ENCODE measurements at regions not wholly inside any gene's neighbourhood (a gene's known extent, or its start where the extent isn't known, plus 50 kb on each side); places are given as distances from the start of the nearest gene placed in this dataset.

DNA sequence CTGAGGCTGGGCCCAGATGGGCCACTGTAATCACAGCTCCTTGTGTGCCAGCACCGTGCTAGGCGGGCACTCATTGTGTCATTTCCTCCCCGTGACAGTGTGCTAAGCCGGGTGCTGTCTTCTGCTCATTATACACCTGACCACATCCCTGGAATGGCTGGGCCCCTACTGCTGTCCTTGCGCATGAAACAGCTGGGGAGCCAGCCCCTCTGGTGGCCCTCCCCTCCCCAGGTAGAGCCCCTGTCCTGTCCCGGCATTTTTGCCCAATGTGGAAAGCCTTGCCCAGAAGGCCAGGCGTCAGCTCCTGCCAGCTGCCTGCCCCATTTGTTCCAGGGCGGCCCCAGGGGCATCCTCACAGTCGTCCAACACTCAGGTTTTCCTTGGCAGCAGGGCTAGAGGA lies 107.4 kb upstream of the CASZ1 start:
- H3F3A ChIP-seq (ENCODE audit: insufficient read depth, low read length, poor library complexity, severe bottlenecking), result no peaks in the 10 kb centered on the region
- no peak overlapping the region for H3K4me2 ChIP-seq (ENCODE audit: low read length)
- H3K79me2 ChIP-seq (replicated peaks; ENCODE audit: insufficient read depth, low read length), result no peaks in the 10 kb centered on the region
- H4K20me1 ChIP-seq (ENCODE audit: insufficient read depth), result no peaks in the 10 kb centered on the region
- H3K36me3 ChIP-seq (ENCODE audit: insufficient read depth, low read length), result no peaks in the 10 kb centered on the region
- no peak overlapping the region for H3K4me3 ChIP-seq (ENCODE audit: low read length)
- no peak overlapping the region for H3K9ac ChIP-seq (ENCODE audit: low read length)
- H2AFZ ChIP-seq (ENCODE audit: low read depth, low read length), result no peak overlapping the region
- no peak overlapping the region for H3K27ac ChIP-seq (ENCODE audit: low read length)
- H3K9me3 ChIP-seq (ENCODE audit: low read length), result no peaks in the 10 kb centered on the region
- no peaks in the 10 kb centered on the region for H3K27me3 ChIP-seq (ENCODE audit: insufficient read depth, low read depth, low read length)
- H3K9me2 ChIP-seq (ENCODE audit: insufficient read depth, low read length), result no peaks in the 10 kb centered on the region
- TF ChIP-seq EZH2 (IDR thresholded peaks at IDR 0.05; ENCODE audit: borderline replicate concordance, insufficient read depth, low read length, poor library complexity, severe bottlenecking), result no peak
- no peak for TF ChIP-seq SMC3 (conservative IDR thresholded peaks at IDR 0.05; ENCODE audit: poor library complexity)
- TF ChIP-seq RAD21 (conservative IDR thresholded peaks at IDR 0.05), result no peak
- no peak for TF ChIP-seq TAF1 (IDR thresholded peaks at IDR 0.05; ENCODE audit: low read depth)
- TF ChIP-seq, protein P1, sequence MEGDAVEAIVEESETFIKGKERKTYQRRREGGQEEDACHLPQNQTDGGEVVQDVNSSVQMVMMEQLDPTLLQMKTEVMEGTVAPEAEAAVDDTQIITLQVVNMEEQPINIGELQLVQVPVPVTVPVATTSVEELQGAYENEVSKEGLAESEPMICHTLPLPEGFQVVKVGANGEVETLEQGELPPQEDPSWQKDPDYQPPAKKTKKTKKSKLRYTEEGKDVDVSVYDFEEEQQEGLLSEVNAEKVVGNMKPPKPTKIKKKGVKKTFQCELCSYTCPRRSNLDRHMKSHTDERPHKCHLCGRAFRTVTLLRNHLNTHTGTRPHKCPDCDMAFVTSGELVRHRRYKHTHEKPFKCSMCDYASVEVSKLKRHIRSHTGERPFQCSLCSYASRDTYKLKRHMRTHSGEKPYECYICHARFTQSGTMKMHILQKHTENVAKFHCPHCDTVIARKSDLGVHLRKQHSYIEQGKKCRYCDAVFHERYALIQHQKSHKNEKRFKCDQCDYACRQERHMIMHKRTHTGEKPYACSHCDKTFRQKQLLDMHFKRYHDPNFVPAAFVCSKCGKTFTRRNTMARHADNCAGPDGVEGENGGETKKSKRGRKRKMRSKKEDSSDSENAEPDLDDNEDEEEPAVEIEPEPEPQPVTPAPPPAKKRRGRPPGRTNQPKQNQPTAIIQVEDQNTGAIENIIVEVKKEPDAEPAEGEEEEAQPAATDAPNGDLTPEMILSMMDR (IDR thresholded peaks at IDR 0.05; ENCODE audit: poor library complexity, severe bottlenecking), result no peak
- TF ChIP-seq, protein P2, sequence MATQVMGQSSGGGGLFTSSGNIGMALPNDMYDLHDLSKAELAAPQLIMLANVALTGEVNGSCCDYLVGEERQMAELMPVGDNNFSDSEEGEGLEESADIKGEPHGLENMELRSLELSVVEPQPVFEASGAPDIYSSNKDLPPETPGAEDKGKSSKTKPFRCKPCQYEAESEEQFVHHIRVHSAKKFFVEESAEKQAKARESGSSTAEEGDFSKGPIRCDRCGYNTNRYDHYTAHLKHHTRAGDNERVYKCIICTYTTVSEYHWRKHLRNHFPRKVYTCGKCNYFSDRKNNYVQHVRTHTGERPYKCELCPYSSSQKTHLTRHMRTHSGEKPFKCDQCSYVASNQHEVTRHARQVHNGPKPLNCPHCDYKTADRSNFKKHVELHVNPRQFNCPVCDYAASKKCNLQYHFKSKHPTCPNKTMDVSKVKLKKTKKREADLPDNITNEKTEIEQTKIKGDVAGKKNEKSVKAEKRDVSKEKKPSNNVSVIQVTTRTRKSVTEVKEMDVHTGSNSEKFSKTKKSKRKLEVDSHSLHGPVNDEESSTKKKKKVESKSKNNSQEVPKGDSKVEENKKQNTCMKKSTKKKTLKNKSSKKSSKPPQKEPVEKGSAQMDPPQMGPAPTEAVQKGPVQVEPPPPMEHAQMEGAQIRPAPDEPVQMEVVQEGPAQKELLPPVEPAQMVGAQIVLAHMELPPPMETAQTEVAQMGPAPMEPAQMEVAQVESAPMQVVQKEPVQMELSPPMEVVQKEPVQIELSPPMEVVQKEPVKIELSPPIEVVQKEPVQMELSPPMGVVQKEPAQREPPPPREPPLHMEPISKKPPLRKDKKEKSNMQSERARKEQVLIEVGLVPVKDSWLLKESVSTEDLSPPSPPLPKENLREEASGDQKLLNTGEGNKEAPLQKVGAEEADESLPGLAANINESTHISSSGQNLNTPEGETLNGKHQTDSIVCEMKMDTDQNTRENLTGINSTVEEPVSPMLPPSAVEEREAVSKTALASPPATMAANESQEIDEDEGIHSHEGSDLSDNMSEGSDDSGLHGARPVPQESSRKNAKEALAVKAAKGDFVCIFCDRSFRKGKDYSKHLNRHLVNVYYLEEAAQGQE (IDR thresholded peaks at IDR 0.05; ENCODE audit: borderline replicate concordance), result no peak
- no peak for TF ChIP-seq MXI1 (conservative IDR thresholded peaks at IDR 0.05; ENCODE audit: poor library complexity, severe bottlenecking)
- TF ChIP-seq POLR2AphosphoS5 (IDR thresholded peaks at IDR 0.05), result no peak
- TF ChIP-seq EP300 (conservative IDR thresholded peaks at IDR 0.05; ENCODE audit: poor library complexity, severe bottlenecking), result no peak

DNA sequence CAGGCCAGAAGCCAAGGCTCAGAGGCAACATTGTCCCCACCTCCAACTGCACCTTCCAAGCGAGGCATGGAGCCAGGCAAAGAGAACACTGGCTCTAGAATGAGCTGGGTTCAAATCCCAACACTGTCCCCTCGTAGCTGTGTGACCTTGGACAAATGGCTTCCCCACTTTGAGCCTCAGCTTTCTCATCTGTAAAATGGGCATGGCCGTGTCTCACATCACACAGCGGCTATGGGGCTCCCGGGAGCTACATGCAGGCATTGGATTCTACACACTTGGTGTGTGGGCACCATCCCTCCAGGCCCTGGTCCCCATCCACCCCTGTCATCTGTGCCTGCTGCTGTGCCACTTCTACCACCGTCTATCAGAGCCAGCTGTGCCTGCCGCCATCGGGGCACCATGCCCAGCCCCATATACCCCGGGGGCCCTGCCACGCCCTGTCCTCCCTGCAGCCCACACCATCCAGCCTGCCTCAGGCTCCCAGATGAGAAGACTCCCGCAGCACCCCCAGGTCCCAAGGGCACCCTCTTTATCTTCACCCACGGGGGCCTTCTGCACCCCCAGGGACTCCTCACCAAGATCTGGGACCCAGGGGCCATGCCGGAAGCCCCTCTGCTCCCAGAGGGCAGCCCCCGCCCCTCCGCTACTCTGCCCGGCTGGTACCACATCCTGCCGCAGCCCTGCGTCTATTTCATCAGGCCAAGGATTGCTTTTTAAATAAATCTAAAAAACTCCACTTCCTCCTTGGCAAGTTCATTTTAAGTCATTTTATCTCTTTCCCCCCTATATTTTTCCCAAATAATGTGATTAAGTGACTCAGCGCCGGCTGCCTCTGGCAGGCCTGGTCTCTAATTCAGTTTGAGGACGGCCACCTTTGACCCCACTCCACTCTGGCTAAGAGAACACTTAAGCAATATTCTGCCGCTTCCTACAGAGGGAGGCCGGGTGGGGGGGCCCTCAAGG lies 107.8 kb upstream of the TARDBP start:
- Histone ChIP-seq H3K27ac (ENCODE audit: low read length) (no peak overlapping the region), H2AFZ (ENCODE audit: low read depth, low read length) (no peak overlapping the region)

More for the DNA sequence above, 107.8 kb upstream of the TARDBP start:
- Histone ChIP-seq H3F3A (ENCODE audit: insufficient read depth, low read length, poor library complexity, severe bottlenecking) (no peaks in the 10 kb centered on the region), H3K27me3 (ENCODE audit: insufficient read depth, low read depth, low read length) (no peaks in the 10 kb centered on the region), H3K9me2 (ENCODE audit: insufficient read depth, low read length) (no peaks in the 10 kb centered on the region), H3K9me3 (ENCODE audit: low read length) (no peaks in the 10 kb centered on the region), H3K9ac (ENCODE audit: low read length) (no peak overlapping the region), H3K4me2 (ENCODE audit: low read length) (no peak overlapping the region), H3K79me2 (replicated peaks; ENCODE audit: insufficient read depth, low read length) (no peaks in the 10 kb centered on the region), H3K4me3 (ENCODE audit: low read length) (no peak overlapping the region), H4K20me1 (ENCODE audit: insufficient read depth) (no peaks in the 10 kb centered on the region), H3K36me3 (ENCODE audit: insufficient read depth, low read length) (no peaks in the 10 kb centered on the region)
- TF ChIP-seq EZH2 (IDR thresholded peaks at IDR 0.05; ENCODE audit: borderline replicate concordance, insufficient read depth, low read length, poor library complexity, severe bottlenecking) (no peak), POLR2AphosphoS5 (IDR thresholded peaks at IDR 0.05) (no peak), SMC3 (conservative IDR thresholded peaks at IDR 0.05; ENCODE audit: poor library complexity) (no peak), TAF1 (IDR thresholded peaks at IDR 0.05; ENCODE audit: low read depth) (no peak), EP300 (conservative IDR thresholded peaks at IDR 0.05; ENCODE audit: poor library complexity, severe bottlenecking) (no peak), MXI1 (conservative IDR thresholded peaks at IDR 0.05; ENCODE audit: poor library complexity, severe bottlenecking) (no peak), RAD21 (conservative IDR thresholded peaks at IDR 0.05) (no peak)
- TF ChIP-seq, protein P2 (IDR thresholded peaks at IDR 0.05; ENCODE audit: borderline replicate concordance), result no peak
- TF ChIP-seq, protein P1 (IDR thresholded peaks at IDR 0.05; ENCODE audit: poor library complexity, severe bottlenecking), result no peak
